NB4 (cell line): ENCODE measurements at regions not wholly inside any gene's neighbourhood (a gene's known extent, or its start where the extent isn't known, plus 50 kb on each side); places are given as distances from the start of the nearest gene placed in this dataset.
A peak's percentile ranks its signal among the peaks of the same experiment; 100 is the strongest.

Experiments used
- DNase-seq: peaks from one replicate; pipeline ENCODE4 v3.0.0; 2010; ENCODE audit warnings: low read depth
- H3K4me3 ChIP-seq: one replicate; pipeline ENCODE4 v1.5.1; 2011; ENCODE audit warnings: mild to moderate bottlenecking, low read depth, low read length, moderate library complexity
- CTCF ChIP-seq: IDR thresholded peaks from one replicate; pipeline ENCODE4 v1.5.1; 2012; ENCODE audit warnings: low read depth, low read length
- MAX ChIP-seq: IDR thresholded peaks from 2 replicates; pipeline ENCODE4 v1.6.1; 2011; ENCODE audit warnings: low read depth, low read length
- MYC ChIP-seq: IDR thresholded peaks from 2 replicates; pipeline ENCODE4 v1.6.1; 2011; ENCODE audit warnings: low read depth, low read length
- POLR2A ChIP-seq: IDR thresholded peaks from 2 replicates; pipeline ENCODE4 v1.6.1; 2011; ENCODE audit warnings: mild to moderate bottlenecking; ENCODE audit not compliant: insufficient read length; ENCODE audit errors: extremely low read depth

GRCh38 chr4:14850455-14851097 lies 151.7 kb upstream of the CPEB2 start:
- peak; percentile 73; the same call in 1 of the 2 replicates for TF ChIP-seq MYC
- no peak for TF ChIP-seq POLR2A
- peak; percentile 81 for TF ChIP-seq MAX
- TF ChIP-seq CTCF: no peak
- peak; percentile 59 for DNase-seq
- H3K4me3 ChIP-seq: no peak overlapping the region

GRCh38 chr4:14853176-14853943 lies 148.9 kb upstream of the CPEB2 start:
- no peak for DNase-seq
- no peak overlapping the region for H3K4me3 ChIP-seq
- no peak for TF ChIP-seq POLR2A
- TF ChIP-seq MYC: no peak
- no peak for TF ChIP-seq CTCF
- no peak for TF ChIP-seq MAX

- DNase-seq: no peak
- no peak overlapping the region for H3K4me3 ChIP-seq
- TF ChIP-seq POLR2A (no peak), MAX (no peak), CTCF (no peak), MYC (no peak)
Observed at GRCh38 chr4:14855719-14856061, 146.6 kb upstream of the CPEB2 start.

GRCh38 chr4:14856062-14856933 lies 146.0 kb upstream of the CPEB2 start:
- peak; percentile 94 for DNase-seq
- H3K4me3 ChIP-seq: no peak overlapping the region
- no peak for TF ChIP-seq POLR2A
- TF ChIP-seq CTCF: no peak
- TF ChIP-seq MYC: no peak; the same call in 1 of the 2 replicates
- TF ChIP-seq MAX: peak; percentile 74

- no peak overlapping the region for H3K4me3 ChIP-seq
- TF ChIP-seq MYC (no peak), CTCF (no peak), MAX (no peak)
- no peak for DNase-seq
Observed at GRCh38 chr4:14856934-14857235, 145.4 kb upstream of the CPEB2 start.
